Stimulated activated naive CD8-positive, alpha-beta T cell treated with anti-CD3 and anti-CD28 coated beads, Interleukin-15, amount 100 ng/mL, for 72 hours (primary cell): ENCODE measurements at regions not wholly inside any gene's neighbourhood (a gene's known extent, or its start where the extent isn't known, plus 50 kb on each side); places are given as distances from the start of the nearest gene placed in this dataset.

ENCODE experiments used
- ATAC-seq: fragments of 150-1000 bp; cut with Tn5 transposase; 2 replicates; pipeline ENCODE4 v1.10.0; 2021; ENCODE audit warnings: mild to moderate bottlenecking, moderate library complexity
- DNase-seq, 2 donors: peaks; one replicate each; pipeline ENCODE4 v3.0.0; 2021 to 2022
- H3K27ac Mint-ChIP-seq, 2 donors: one replicate each; pipeline ENCODE4 v1.8.0; 2022; ENCODE audit warnings: mild to moderate bottlenecking in 2 of 2, mixed read lengths in 2 of 2, moderate library complexity in 2 of 2
- H3K27me3 Mint-ChIP-seq: one replicate; pipeline ENCODE4 v1.8.0; 2022; ENCODE audit warnings: mixed read lengths
- H3K4me1 Mint-ChIP-seq: one replicate; pipeline ENCODE4 v1.8.0; 2022; ENCODE audit warnings: mild to moderate bottlenecking, mixed read lengths
- H3K4me3 Mint-ChIP-seq, 2 donors: one replicate each; pipeline ENCODE4 v1.8.0; 2022; ENCODE audit warnings: mild to moderate bottlenecking in 2 of 2, mixed read lengths in 2 of 2, moderate library complexity in 1 of 2
- H3K9me3 Mint-ChIP-seq, 2 donors: one replicate each; pipeline ENCODE4 v1.8.0; 2022; ENCODE audit warnings: mixed read lengths in 2 of 2

DNA sequence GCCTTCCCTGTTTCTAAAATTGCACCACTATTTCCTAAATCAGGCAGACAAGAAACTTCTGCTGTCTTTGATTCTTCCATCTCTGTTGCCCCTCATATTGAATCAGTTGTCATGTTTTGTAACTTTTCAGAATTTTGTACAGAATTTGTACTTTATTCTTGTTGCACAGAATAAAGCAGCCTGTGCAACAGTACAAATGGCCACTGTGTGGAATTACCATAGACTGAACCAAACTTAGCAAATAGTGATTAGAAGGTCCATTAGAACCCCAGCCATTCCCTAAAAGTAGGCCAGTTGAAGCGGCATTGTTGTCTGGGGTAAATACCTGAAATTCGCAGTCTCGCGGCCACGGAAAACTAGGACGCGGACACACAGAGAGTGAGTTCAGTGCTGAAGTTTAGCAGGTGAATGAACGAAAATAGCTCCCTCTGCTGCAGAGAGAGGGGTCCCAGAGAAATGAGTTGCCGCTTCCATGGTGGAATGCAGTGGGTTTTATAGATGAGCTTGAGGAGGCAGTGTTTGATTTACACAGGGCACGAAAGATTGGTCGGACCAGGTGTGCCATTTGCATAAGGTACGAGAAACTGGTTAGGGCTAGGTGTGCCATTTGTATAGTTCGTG lies 71.8 kb downstream of the C4orf33 start:
- peaks cover 31% of the 10 kb centered on the region for H3K27me3 Mint-ChIP-seq
- H3K4me1 Mint-ChIP-seq: no peaks in the 10 kb centered on the region
- H3K9me3 Mint-ChIP-seq: no peaks in the 10 kb centered on the region
- H3K4me3 Mint-ChIP-seq: no peak overlapping the region
- no peak overlapping the region for H3K27ac Mint-ChIP-seq
- ATAC-seq (no peak), DNase-seq (no peak)

- Mint-ChIP-seq H3K4me1 (no peaks in the 10 kb centered on the region), H3K9me3 (no peaks in the 10 kb centered on the region), H3K4me3 (no peak overlapping the region), H3K27ac (no peak overlapping the region), H3K27me3 (peaks cover 35% of the 10 kb centered on the region)
- DNase-seq (no peak), ATAC-seq (no peak)
Observed at GRCh38 chr4:129172181-129172580, 76.2 kb downstream of the C4orf33 start.

GRCh38 chr4:129176864-129177263 lies 80.9 kb downstream of the C4orf33 start:
- peaks cover 10% of the 10 kb centered on the region for H3K27me3 Mint-ChIP-seq
- no peak overlapping the region for H3K27ac Mint-ChIP-seq
- H3K4me1 Mint-ChIP-seq: no peaks in the 10 kb centered on the region
- ATAC-seq: no peak
- no peak for DNase-seq
- H3K4me3 Mint-ChIP-seq: no peak overlapping the region
- no peaks in the 10 kb centered on the region for H3K9me3 Mint-ChIP-seq

GRCh38 chr4:129179276-129179675 lies 83.3 kb downstream of the C4orf33 start:
- DNase-seq (no peak), ATAC-seq (no peak)
- no peak overlapping the region for H3K4me3 Mint-ChIP-seq
- H3K9me3 Mint-ChIP-seq: no peaks in the 10 kb centered on the region
- no peaks in the 10 kb centered on the region for H3K4me1 Mint-ChIP-seq
- H3K27me3 Mint-ChIP-seq: peaks cover 16% of the 10 kb centered on the region
- H3K27ac Mint-ChIP-seq: no peak overlapping the region

DNA sequence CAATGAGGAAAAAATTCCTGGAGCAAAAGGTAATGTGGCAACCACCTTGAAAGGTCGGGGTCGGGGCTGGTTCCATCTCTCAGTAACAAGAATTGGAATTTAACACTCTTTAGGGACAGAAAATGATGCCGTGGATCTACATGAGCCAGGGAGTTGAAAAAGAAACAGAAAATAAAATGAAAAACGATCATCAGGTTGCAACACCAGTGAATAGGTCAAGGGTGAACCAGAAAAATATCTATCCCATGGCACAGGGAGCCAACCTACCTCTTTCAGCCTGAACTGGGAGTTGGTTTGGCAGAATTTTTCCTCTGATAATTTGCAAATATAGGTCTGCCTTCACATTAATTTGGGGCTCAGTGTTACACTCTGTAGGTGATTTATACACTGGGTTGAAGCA lies 93.7 kb downstream of the C4orf33 start:
- Mint-ChIP-seq H3K27me3 (peaks cover 4% of the 10 kb centered on the region), H3K27ac (no peak overlapping the region), H3K4me1 (no peaks in the 10 kb centered on the region), H3K4me3 (no peak overlapping the region), H3K9me3 (no peaks in the 10 kb centered on the region)
- ATAC-seq (no peak), DNase-seq (no peak)

DNA sequence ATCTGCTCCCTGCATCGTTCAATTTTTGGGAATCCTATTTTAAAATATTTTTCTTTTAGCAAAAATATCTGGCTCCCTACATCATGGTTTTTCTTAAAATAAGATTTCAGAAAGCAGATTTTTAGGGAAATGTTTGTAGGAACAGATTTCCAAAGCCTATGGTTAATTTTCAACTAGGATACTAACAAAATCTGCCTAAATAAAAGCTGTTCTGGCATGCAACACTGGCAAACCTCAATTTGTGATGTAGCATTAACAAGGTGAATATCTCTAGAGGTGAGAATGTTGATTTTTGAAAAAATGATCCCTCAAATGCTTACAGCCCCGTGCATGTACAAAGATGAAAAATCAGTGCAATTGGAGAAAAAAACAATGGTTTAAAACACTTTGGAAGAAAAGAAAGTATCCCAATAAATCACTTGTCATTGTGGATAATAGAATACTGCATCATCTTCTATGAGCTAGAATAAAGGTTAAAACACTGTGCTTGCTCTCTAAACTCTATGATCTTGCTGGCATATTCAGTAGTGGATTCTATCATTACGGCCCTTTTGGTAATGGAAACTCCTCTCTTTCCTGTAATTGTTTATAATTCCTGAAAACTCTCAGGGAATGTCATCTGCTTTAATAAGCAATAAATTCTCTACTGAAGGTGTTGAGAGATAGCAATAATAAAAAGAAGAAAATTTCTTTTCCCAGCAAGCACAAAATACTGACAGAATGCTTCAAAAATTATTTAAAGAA lies 97.6 kb downstream of the C4orf33 start:
- no peak overlapping the region for H3K27ac Mint-ChIP-seq
- ATAC-seq (no peak), DNase-seq (no peak)
- no peaks in the 10 kb centered on the region for H3K9me3 Mint-ChIP-seq
- peaks cover 16% of the 10 kb centered on the region for H3K27me3 Mint-ChIP-seq
- H3K4me3 Mint-ChIP-seq: no peak overlapping the region
- H3K4me1 Mint-ChIP-seq: no peaks in the 10 kb centered on the region

DNA sequence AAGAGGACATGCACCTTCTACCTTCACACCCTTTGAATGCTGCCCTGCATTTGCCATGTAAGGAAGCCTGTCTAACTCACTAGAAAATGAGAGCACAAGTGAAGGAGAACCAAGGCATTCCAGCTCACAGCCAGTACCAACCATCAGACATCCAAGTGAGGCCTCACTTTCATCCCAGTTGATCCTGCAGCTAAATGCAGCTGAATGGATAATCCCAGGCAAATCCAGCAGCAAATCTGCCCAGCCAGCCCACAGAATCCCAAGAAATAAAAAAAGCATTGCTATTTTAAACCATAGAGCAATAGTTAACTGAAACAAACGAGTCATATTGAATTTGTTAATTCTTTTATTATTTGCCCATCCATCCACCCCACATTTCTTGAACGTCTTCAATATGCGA lies 112.5 kb downstream of the C4orf33 start:
- no peak for ATAC-seq
- peaks cover 13% of the 10 kb centered on the region for H3K27me3 Mint-ChIP-seq
- H3K4me3 Mint-ChIP-seq: no peak overlapping the region
- no peaks in the 10 kb centered on the region for H3K9me3 Mint-ChIP-seq
- no peaks in the 10 kb centered on the region for H3K4me1 Mint-ChIP-seq
- DNase-seq: no peak
- H3K27ac Mint-ChIP-seq: no peak overlapping the region

DNA sequence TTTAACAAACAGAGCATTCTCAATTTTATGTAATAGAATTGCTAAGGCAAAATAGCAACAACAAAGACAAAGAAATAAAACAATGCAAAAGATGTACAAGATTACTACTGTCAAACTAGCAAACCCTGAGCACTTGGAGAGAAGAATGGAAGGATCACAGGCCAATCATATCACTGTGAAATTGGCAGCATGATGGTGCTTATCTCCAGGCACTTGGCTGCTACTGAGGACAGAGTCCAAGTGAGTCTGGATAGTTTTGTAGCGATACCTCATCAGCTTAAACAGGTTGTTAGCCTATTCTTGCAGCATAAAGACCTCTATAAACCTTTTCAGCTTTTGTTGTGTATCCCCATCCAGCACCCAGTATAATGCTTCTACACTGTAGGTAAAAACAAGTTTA lies 117.7 kb downstream of the C4orf33 start:
- Mint-ChIP-seq H3K4me1 (no peaks in the 10 kb centered on the region), H3K27ac (no peak overlapping the region), H3K4me3 (no peak overlapping the region), H3K27me3 (peaks cover 5% of the 10 kb centered on the region), H3K9me3 (no peaks in the 10 kb centered on the region)
- DNase-seq (no peak), ATAC-seq (no peak)

DNA sequence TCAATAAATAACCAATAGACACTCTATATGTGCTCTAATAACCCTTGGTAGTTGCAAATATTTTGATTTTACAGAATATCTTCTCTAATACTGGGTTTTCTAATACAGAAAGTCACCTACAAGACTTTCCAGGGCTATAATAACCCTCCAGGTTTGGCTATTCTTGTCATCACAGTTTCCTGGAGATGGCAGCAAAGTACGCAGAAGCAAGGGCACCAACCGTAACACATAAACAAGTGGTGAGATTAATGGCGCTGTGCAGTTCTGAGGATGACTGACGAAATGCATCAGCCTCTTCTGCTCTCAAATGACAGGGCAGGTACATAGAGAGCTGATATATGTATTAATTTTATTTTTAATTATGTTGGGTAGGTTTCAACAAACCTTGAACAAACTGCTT lies 122.4 kb downstream of the C4orf33 start:
- no peaks in the 10 kb centered on the region for H3K4me1 Mint-ChIP-seq
- no peaks in the 10 kb centered on the region for H3K9me3 Mint-ChIP-seq
- no peak overlapping the region for H3K27ac Mint-ChIP-seq
- H3K27me3 Mint-ChIP-seq: no peaks in the 10 kb centered on the region
- DNase-seq: no peak
- no peak overlapping the region for H3K4me3 Mint-ChIP-seq
- no peak for ATAC-seq

DNA sequence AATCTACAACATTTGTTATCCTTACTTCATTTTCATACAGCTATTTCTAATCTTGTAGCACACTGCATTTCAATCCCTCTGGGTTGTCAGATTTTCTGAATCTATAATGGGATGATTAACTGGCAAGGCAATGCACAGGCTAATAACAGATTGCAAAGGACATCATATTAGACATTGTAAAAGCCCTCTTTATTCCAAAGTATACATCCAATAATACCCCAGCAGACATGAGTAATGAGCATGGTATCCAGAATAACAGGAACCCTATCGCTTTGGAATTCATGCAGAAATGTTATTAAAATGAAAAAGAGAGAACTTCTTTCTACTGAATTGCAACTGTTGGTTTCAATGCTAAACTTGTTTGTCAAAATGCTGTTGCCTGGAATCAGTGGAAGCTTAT lies 122.9 kb downstream of the C4orf33 start:
- Mint-ChIP-seq H3K27ac (no peak overlapping the region), H3K27me3 (no peaks in the 10 kb centered on the region), H3K4me1 (no peaks in the 10 kb centered on the region), H3K4me3 (no peak overlapping the region), H3K9me3 (no peaks in the 10 kb centered on the region)
- no peak for ATAC-seq
- DNase-seq: no peak

DNA sequence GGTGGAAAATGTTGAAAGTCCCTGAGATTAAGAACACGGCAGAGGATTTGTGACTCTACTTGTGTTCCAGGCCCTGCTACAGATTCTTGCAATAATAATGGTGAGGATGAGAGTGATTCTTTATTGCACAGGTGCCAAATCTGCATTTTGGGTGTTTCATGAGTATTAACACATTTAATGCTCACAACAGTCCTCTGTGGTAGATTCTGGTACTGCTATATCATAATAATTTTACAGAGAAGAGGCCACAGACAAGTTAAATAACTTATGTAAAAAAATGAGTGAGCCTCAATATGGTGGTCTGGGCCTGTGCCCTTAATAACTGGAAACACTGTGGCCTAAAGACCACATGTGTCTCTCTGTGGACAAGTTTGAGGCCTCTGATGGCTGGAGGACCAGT lies 124.3 kb downstream of the C4orf33 start:
- DNase-seq (no peak), ATAC-seq (no peak)
- Mint-ChIP-seq H3K9me3 (no peaks in the 10 kb centered on the region), H3K27ac (no peak overlapping the region), H3K27me3 (peaks cover 5% of the 10 kb centered on the region), H3K4me3 (no peak overlapping the region), H3K4me1 (no peaks in the 10 kb centered on the region)

- Mint-ChIP-seq H3K4me1 (no peaks in the 10 kb centered on the region), H3K27me3 (peaks cover 13% of the 10 kb centered on the region), H3K4me3 (no peak overlapping the region), H3K9me3 (no peaks in the 10 kb centered on the region), H3K27ac (no peak overlapping the region)
- ATAC-seq (no peak), DNase-seq (no peak)
Observed at GRCh38 chr4:129223945-129224344, 128.0 kb downstream of the C4orf33 start.

DNA sequence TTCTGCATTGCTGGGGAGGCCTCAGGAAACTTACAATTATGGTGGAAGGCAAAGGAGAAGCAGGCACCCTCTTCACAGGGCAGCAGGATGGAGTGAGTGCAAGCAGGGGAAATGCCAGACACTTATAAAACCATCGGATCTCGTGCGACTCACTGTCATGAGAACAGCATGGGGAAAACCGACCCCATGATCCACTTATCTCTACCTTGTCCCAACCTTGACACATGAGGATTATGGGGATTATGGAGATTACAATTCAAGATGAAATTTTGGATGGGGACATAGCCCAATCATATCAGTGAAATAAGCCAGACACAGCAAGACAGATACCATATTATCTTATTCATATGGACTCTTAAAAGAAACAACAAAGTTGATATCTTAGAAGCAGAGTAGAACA lies 134.9 kb downstream of the C4orf33 start:
- H3K9me3 Mint-ChIP-seq: no peaks in the 10 kb centered on the region
- H3K4me3 Mint-ChIP-seq: no peak overlapping the region
- no peaks in the 10 kb centered on the region for H3K4me1 Mint-ChIP-seq
- no peak for ATAC-seq
- no peak overlapping the region for H3K27ac Mint-ChIP-seq
- DNase-seq: no peak
- H3K27me3 Mint-ChIP-seq: peaks cover 38% of the 10 kb centered on the region

- ATAC-seq (no peak), DNase-seq (no peak)
- Mint-ChIP-seq H3K27ac (no peak overlapping the region), H3K4me3 (no peak overlapping the region), H3K27me3 (peaks cover 36% of the 10 kb centered on the region), H3K4me1 (no peaks in the 10 kb centered on the region), H3K9me3 (no peaks in the 10 kb centered on the region)
Observed at GRCh38 chr4:129231945-129232588, 136.1 kb downstream of the C4orf33 start.

GRCh38 chr4:129232589-129233337 lies 136.8 kb downstream of the C4orf33 start:
- no peak for ATAC-seq
- no peak for DNase-seq
- H3K27ac Mint-ChIP-seq: no peak overlapping the region
- peaks cover 36% of the 10 kb centered on the region for H3K27me3 Mint-ChIP-seq
- no peak overlapping the region for H3K4me3 Mint-ChIP-seq
- H3K9me3 Mint-ChIP-seq: no peaks in the 10 kb centered on the region
- H3K4me1 Mint-ChIP-seq: no peaks in the 10 kb centered on the region

DNA sequence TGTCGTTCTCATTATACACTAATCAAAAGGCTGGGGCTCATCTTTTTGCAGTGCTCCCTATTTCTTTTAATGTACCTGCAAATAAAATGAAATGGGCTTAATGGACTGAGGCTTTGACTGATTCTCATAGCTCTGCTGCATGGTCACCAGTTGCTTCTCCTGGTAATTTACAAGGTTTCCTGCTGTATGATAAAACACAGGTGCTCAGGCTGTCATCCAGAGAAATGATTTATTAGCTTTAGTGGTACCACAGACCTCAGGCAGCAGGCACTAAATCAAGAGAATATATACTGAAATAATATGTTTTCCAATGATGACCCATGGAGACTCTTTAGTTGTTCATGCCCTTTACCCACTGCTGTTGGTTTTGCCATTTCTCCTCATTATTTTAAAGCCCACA lies 137.7 kb downstream of the C4orf33 start:
- DNase-seq (no peak), ATAC-seq (no peak)
- no peak overlapping the region for H3K4me3 Mint-ChIP-seq
- no peaks in the 10 kb centered on the region for H3K4me1 Mint-ChIP-seq
- peaks cover 36% of the 10 kb centered on the region for H3K27me3 Mint-ChIP-seq
- no peak overlapping the region for H3K27ac Mint-ChIP-seq
- H3K9me3 Mint-ChIP-seq: no peaks in the 10 kb centered on the region
